Osteoblast (primary cell): ENCODE measurements at regions not wholly inside any gene's neighbourhood (a gene's known extent, or its start where the extent isn't known, plus 50 kb on each side); places are given as distances from the start of the nearest gene placed in this dataset.

Experiments
- DNase-seq: peaks from one replicate; pipeline ENCODE4 v3.0.0; 2011; ENCODE audit warnings: low spot score, mixed read lengths; ENCODE audit not compliant: insufficient read length; ENCODE audit errors: missing footprints
- H2AFZ ChIP-seq: 2 replicates; pipeline ENCODE4 v1.6.0; 2011; ENCODE audit warnings: mild to moderate bottlenecking, low read length
- H3K27ac ChIP-seq: 2 replicates; pipeline ENCODE4 v1.5.1; 2011; ENCODE audit warnings: mild to moderate bottlenecking, low read depth, low read length, moderate library complexity
- H3K27me3 ChIP-seq: 2 replicates; pipeline ENCODE4 v1.6.0; 2012; ENCODE audit warnings: mild to moderate bottlenecking, control low read depth, inconsistent platforms, low read length, moderate library complexity; ENCODE audit not compliant: insufficient read depth
- H3K36me3 ChIP-seq: 2 replicates; pipeline ENCODE4 v1.5.1; 2011; ENCODE audit warnings: mild to moderate bottlenecking, low read length, control low read depth, moderate library complexity; ENCODE audit not compliant: insufficient read depth
- H3K4me1 ChIP-seq: 2 replicates; pipeline ENCODE4 v1.5.1; 2011; ENCODE audit warnings: mild to moderate bottlenecking, low read length, control low read depth, moderate library complexity; ENCODE audit not compliant: insufficient read depth
- H3K4me2 ChIP-seq: 2 replicates; pipeline ENCODE4 v1.6.0; 2011; ENCODE audit warnings: mild to moderate bottlenecking, low read length; ENCODE audit not compliant: insufficient read depth
- H3K4me3 ChIP-seq: fragments of 200-600 bp; sonication (generic); 3 replicates; pipeline ENCODE4 v1.5.1; 2012; ENCODE audit warnings: mild to moderate bottlenecking, low read length, inconsistent platforms; ENCODE audit not compliant: insufficient read depth
- H3K79me2 ChIP-seq: 2 replicates; pipeline ENCODE4 v1.6.0; 2012; ENCODE audit warnings: mild to moderate bottlenecking, low read length, control low read depth, inconsistent platforms; ENCODE audit not compliant: insufficient read depth
- H3K9me3 ChIP-seq: 2 replicates; pipeline ENCODE4 v1.5.1; 2011; ENCODE audit warnings: low read depth, low read length, control low read depth
- H4K20me1 ChIP-seq: 2 replicates; pipeline ENCODE4 v1.6.0; 2012; ENCODE audit warnings: mild to moderate bottlenecking, low read length, control low read depth; ENCODE audit not compliant: insufficient read depth
- CTCF ChIP-seq: IDR thresholded peaks from 2 replicates; pipeline ENCODE4 v1.5.1; 2011; ENCODE audit warnings: mild to moderate bottlenecking, low read depth, low read length, moderate library complexity; ENCODE audit errors: extremely low read depth

DNA sequence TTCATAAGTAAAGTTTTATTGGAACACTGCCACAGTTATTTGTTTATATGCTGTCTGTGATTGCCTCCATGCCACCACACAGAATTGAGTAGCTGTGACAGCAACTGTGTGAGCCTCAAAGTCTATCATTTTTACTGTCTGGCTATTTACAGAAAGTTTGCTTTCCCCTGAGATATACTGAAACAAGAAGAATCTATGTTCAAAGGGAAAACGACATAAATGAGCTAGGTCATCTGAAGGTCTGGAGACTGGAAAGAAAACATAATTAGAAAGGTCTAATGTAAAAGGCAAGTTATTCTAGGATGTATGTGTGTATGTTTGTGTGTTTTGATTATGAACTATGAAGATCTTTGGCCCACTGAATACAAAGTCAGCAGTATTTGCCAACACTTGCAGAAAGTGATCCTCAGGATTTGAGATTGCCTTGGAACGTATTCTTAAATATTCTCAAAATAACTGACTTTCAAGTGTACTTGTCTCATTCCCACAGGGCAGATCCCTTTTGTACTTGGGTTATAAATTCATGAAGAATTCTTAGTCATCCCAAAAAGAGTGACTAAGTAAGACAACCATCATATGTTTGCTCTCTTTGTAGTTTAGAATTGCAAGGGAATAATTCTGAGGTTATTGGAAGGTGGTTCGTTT lies 677.7 kb downstream of the DOK5 start:
- peak overlapping the region; percentile 9 for H3K4me2 ChIP-seq
- no peaks in the 10 kb centered on the region for H3K79me2 ChIP-seq
- TF ChIP-seq CTCF, result no peak
- peak overlapping the region; percentile 14 for H3K27ac ChIP-seq
- no peak overlapping the region for H3K4me3 ChIP-seq
- H4K20me1 ChIP-seq, result no peaks in the 10 kb centered on the region
- H3K36me3 ChIP-seq, result no peaks in the 10 kb centered on the region
- no peaks in the 10 kb centered on the region for H3K27me3 ChIP-seq
- DNase-seq, result peak; percentile 68
- H3K4me1 ChIP-seq, result no peaks in the 10 kb centered on the region
- H2AFZ ChIP-seq, result peak overlapping the region; percentile 4
- no peaks in the 10 kb centered on the region for H3K9me3 ChIP-seq

DNA sequence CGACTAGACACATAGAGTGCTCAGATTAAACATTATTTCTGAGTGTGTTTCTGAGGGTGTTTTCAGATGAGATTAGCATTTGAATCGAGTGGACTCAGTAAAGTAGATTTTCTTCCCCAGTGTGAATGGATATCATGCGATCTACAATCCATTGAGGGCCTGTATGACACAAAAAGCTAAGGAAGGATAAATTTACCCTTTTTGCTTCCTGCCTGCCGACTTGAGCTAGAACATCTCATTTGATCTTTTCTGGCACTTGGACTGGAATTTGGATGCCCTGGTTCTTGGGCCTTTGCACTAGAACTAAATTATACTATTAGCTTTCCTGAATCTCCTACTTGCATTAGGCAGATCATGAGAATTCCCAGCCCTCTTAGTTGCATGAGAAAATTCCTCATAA lies 675.8 kb downstream of the DOK5 start:
- Histone ChIP-seq H3K27ac (no peak overlapping the region), H3K4me2 (no peak overlapping the region), H3K4me1 (no peaks in the 10 kb centered on the region), H4K20me1 (no peaks in the 10 kb centered on the region), H3K27me3 (no peaks in the 10 kb centered on the region), H3K9me3 (no peaks in the 10 kb centered on the region), H3K4me3 (no peak overlapping the region), H2AFZ (no peak overlapping the region), H3K36me3 (no peaks in the 10 kb centered on the region), H3K79me2 (no peaks in the 10 kb centered on the region)
- no peak for TF ChIP-seq CTCF
- no peak for DNase-seq

DNA sequence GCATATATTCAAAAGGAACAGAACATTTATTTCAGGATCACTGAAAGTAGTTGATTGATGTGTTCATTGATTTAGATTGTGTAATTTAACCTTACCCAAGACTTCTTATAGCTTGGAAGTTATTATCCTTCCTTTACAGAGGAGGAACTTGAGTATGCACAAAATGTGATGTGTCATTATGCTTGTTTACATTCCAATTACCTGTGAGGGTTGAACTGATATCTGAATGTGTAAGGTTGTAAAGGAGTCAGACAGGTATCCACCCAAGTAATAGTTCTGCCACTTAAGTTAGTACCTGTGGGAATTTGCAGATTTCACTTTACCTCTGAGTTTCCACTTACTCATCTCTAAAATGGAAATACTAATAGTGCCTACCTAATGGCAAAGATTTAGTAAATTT lies 668.2 kb downstream of the DOK5 start:
- H3K4me1 ChIP-seq, result no peaks in the 10 kb centered on the region
- no peaks in the 10 kb centered on the region for H3K27me3 ChIP-seq
- DNase-seq, result no peak
- H3K36me3 ChIP-seq, result no peaks in the 10 kb centered on the region
- no peaks in the 10 kb centered on the region for H3K9me3 ChIP-seq
- H3K4me3 ChIP-seq, result no peak overlapping the region
- H3K79me2 ChIP-seq, result no peaks in the 10 kb centered on the region
- H4K20me1 ChIP-seq, result no peaks in the 10 kb centered on the region
- no peak overlapping the region for H3K27ac ChIP-seq
- no peak for TF ChIP-seq CTCF
- H2AFZ ChIP-seq, result no peak overlapping the region
- H3K4me2 ChIP-seq, result no peak overlapping the region

- H3K4me3 ChIP-seq, result no peak overlapping the region
- no peaks in the 10 kb centered on the region for H3K36me3 ChIP-seq
- no peaks in the 10 kb centered on the region for H4K20me1 ChIP-seq
- H3K4me2 ChIP-seq, result no peak overlapping the region
- no peak for TF ChIP-seq CTCF
- H3K27ac ChIP-seq, result no peak overlapping the region
- no peak for DNase-seq
- no peaks in the 10 kb centered on the region for H3K4me1 ChIP-seq
- H3K79me2 ChIP-seq, result no peaks in the 10 kb centered on the region
- no peak overlapping the region for H2AFZ ChIP-seq
- no peaks in the 10 kb centered on the region for H3K9me3 ChIP-seq
- H3K27me3 ChIP-seq, result no peaks in the 10 kb centered on the region
Observed at GRCh38 chr20:55142932-55143331, 667.5 kb downstream of the DOK5 start.
